ENCODE measurements at regions not wholly inside any gene's neighbourhood (a gene's known extent, or its start where the extent isn't known, plus 50 kb on each side); places are given as distances from the start of the nearest gene placed in this dataset.

GRCh38 chr3:110620118-110620517 is 451.5 kb upstream of the NECTIN3 start:
- H3T11ph ChIP-seq (ENCODE audit: low read length) = no peak overlapping the region
- H3K4me1 ChIP-seq (ENCODE audit: insufficient read depth, low read length) = peaks cover 3% of the 10 kb centered on the region
- no peaks in the 10 kb centered on the region for H3K23me2 ChIP-seq (ENCODE audit: insufficient read length, low read depth, low read length, poor library complexity, severe bottlenecking)
- no peaks in the 10 kb centered on the region for H3K79me1 ChIP-seq (ENCODE audit: insufficient read depth, low read depth, low read length, poor library complexity, severe bottlenecking)
- no peak overlapping the region for H2AK5ac ChIP-seq (ENCODE audit: insufficient read length, low read length)
- H2AFZ ChIP-seq (ENCODE audit: low read length) = no peak overlapping the region
- Mint-ChIP-seq H3K27me3 (ENCODE audit: low read depth) (no peaks in the 10 kb centered on the region), H3K36me3 (ENCODE audit: insufficient read depth in 1 of 3, low read depth in 3 of 3) (no peaks in the 10 kb centered on the region; a peak in 2 of 7 replicates), H3K27ac (no peak overlapping the region), H3K9me3 (peaks cover 0 to 3% of the 10 kb centered on the region in 2 experiments; a peak in 2 of 5 replicates), H3K4me1 (peaks cover 7 to 8% of the 10 kb centered on the region in 2 experiments), H3K4me3 (no peak overlapping the region)
- no peak overlapping the region for H3K18ac ChIP-seq (ENCODE audit: insufficient read length, low read depth, low read length)
- no peak overlapping the region for H4K5ac ChIP-seq (ENCODE audit: insufficient read length, low read depth, low read length)
- no peak for TF ChIP-seq CTCF (conservative IDR thresholded peaks at IDR 0.05)
- no peak overlapping the region for H3K27ac ChIP-seq (ENCODE audit: insufficient read length, low read depth, low read length)
- H3K79me2 ChIP-seq (ENCODE audit: insufficient read depth, low read length) = no peaks in the 10 kb centered on the region
- no peak overlapping the region for H2BK5ac ChIP-seq (ENCODE audit: insufficient read length, low read length)
- no peaks in the 10 kb centered on the region for H4K20me1 ChIP-seq (ENCODE audit: control insufficient read depth, insufficient read depth, insufficient read length)
- H4K8ac ChIP-seq (replicated peaks; ENCODE audit: insufficient read length, low read depth, low read length) = no peak overlapping the region
- no peak overlapping the region for H2BK15ac ChIP-seq (ENCODE audit: low read depth, low read length)
- no peak overlapping the region for H3K23ac ChIP-seq (ENCODE audit: insufficient read length, low read depth, low read length)
- H3K9ac ChIP-seq (ENCODE audit: extremely low read depth, insufficient read length, low read length) = no peak overlapping the region
- no CpG with 5 or more reads among the region's 4 CpGs for WGBS (ENCODE audit: extremely low coverage, insufficient read length, low lambda C conversion rate)
- no peak overlapping the region for H2BK12ac ChIP-seq (ENCODE audit: insufficient read length, low read depth, low read length)
- no peak overlapping the region for H2BK20ac ChIP-seq (ENCODE audit: low read depth, low read length, poor library complexity, severe bottlenecking)
- DNase-seq = no peak
- no peak overlapping the region for H3K4ac ChIP-seq (ENCODE audit: low read depth, low read length)
- H3K56ac ChIP-seq (ENCODE audit: insufficient read length, low read depth, low read length) = no peak overlapping the region
- no peaks in the 10 kb centered on the region for H3K9me3 ChIP-seq (ENCODE audit: control insufficient read depth, low read depth, low read length)
- no peak overlapping the region for H3K14ac ChIP-seq (ENCODE audit: insufficient read depth, low read length)
- no peak overlapping the region for H4K91ac ChIP-seq (ENCODE audit: insufficient read length, low read depth, low read length)
- no peak overlapping the region for H3K4me2 ChIP-seq (ENCODE audit: insufficient read depth, insufficient read length, low read length)
- H2BK120ac ChIP-seq (ENCODE audit: low read depth, low read length, poor library complexity, severe bottlenecking) = no peak overlapping the region
- H3K27me3 ChIP-seq (ENCODE audit: insufficient read depth, low read length) = no peaks in the 10 kb centered on the region

Measured in H9 (cell line).